GM21723 (cell line): ENCODE measurements at regions not wholly inside any gene's neighbourhood (a gene's known extent, or its start where the extent isn't known, plus 50 kb on each side); places are given as distances from the start of the nearest gene placed in this dataset.
"Not testable (repeated sequence)": the region's sequence is repeated elsewhere in the genome, so short reads cannot be mapped to it uniquely, and the experiment has no call there.

Source experiments
- ATAC-seq: cut with Tn5 transposase; IDR thresholded peaks from one replicate; pipeline ENCODE4 v1.9.1; 2021; ENCODE audit warnings: mild to moderate bottlenecking, moderate library complexity; ENCODE audit not compliant: unreplicated experiment

- no peak for ATAC-seq
Observed at GRCh38 chr2:121063471-121063870, 221.5 kb downstream of the TFCP2L1 start.

GRCh38 chr2:121064186-121064585, 220.8 kb downstream of the TFCP2L1 start:
- ATAC-seq = no peak

- ATAC-seq = no peak
Observed at GRCh38 chr2:121065239-121065638, 219.8 kb downstream of the TFCP2L1 start.

- no peak for ATAC-seq
Observed at GRCh38 chr2:121066526-121066925, 218.5 kb downstream of the TFCP2L1 start.

GRCh38 chr2:121068851-121069250, 216.2 kb downstream of the TFCP2L1 start:
- no peak for ATAC-seq

GRCh38 chr2:121069434-121069969, 215.5 kb downstream of the TFCP2L1 start:
- ATAC-seq = no peak

- ATAC-seq = not testable (repeated sequence)
Observed at GRCh38 chr2:121070061-121070460, 214.9 kb downstream of the TFCP2L1 start.

GRCh38 chr2:121071034-121071504, 213.9 kb downstream of the TFCP2L1 start:
- peak; percentile 58 for ATAC-seq

GRCh38 chr2:121072784-121073183, 212.2 kb downstream of the TFCP2L1 start:
- no peak for ATAC-seq

- ATAC-seq = no peak
Observed at GRCh38 chr2:121073320-121074210, 211.4 kb downstream of the TFCP2L1 start.

- ATAC-seq = no peak
Observed at GRCh38 chr2:121074293-121074932, 210.6 kb downstream of the TFCP2L1 start.

- ATAC-seq = no peak
Observed at GRCh38 chr2:121075006-121075551, 209.9 kb downstream of the TFCP2L1 start.

GRCh38 chr2:121075641-121076497, 209.1 kb downstream of the TFCP2L1 start:
- no peak for ATAC-seq

- ATAC-seq = no peak
Observed at GRCh38 chr2:121076498-121076820, 208.5 kb downstream of the TFCP2L1 start.

GRCh38 chr2:121076885-121077549, 208.0 kb downstream of the TFCP2L1 start:
- peak; percentile 56 for ATAC-seq

- ATAC-seq = no peak
Observed at GRCh38 chr2:121078899-121079298, 206.1 kb downstream of the TFCP2L1 start.

- no peak for ATAC-seq
Observed at GRCh38 chr2:121080013-121080772, 204.8 kb downstream of the TFCP2L1 start.

GRCh38 chr2:121081701-121082100, 203.3 kb downstream of the TFCP2L1 start:
- ATAC-seq = no peak

GRCh38 chr2:121082191-121082590, 202.8 kb downstream of the TFCP2L1 start:
- no peak for ATAC-seq
